DND-41 (cell line): ENCODE measurements at regions not wholly inside any gene's neighbourhood (a gene's known extent, or its start where the extent isn't known, plus 50 kb on each side); places are given as distances from the start of the nearest gene placed in this dataset.

Experiments
- CTCF ChIP-seq: IDR thresholded peaks from 2 replicates; pipeline ENCODE4 v1.5.1; 2012; ENCODE audit warnings: borderline replicate concordance, low read length, moderate library complexity, mild to moderate bottlenecking; ENCODE audit not compliant: poor library complexity, severe bottlenecking; ENCODE audit errors: extremely low read depth
- EZH2 ChIP-seq: IDR thresholded peaks from 3 replicates; pipeline ENCODE4 v1.6.1; 2012; ENCODE audit warnings: borderline replicate concordance, low read depth, mild to moderate bottlenecking, moderate library complexity, low read length, inconsistent platforms; ENCODE audit not compliant: severe bottlenecking

- TF ChIP-seq CTCF (no peak), EZH2 (no peak)
Observed at GRCh38 chr5:56733580-56733979, 81.8 kb upstream of the MAP3K1 start.
